ENCODE measurements at regions not wholly inside any gene's neighbourhood (a gene's known extent, or its start where the extent isn't known, plus 50 kb on each side); places are given as distances from the start of the nearest gene placed in this dataset.

- H3K27ac Mint-ChIP-seq (ENCODE audit: unreplicated experiment) = peak overlapping the region; percentile 90
- DNase-seq (ENCODE audit: low spot score) = no peak
- no peak for TF ChIP-seq CTCF (IDR thresholded peaks at IDR 0.05; ENCODE audit: unreplicated experiment)
- no peaks in the 10 kb centered on the region for H3K36me3 Mint-ChIP-seq (ENCODE audit: low read depth, unreplicated experiment)
- no peaks in the 10 kb centered on the region for H3K27me3 Mint-ChIP-seq (ENCODE audit: unreplicated experiment)
- no peaks in the 10 kb centered on the region for H3K9me3 Mint-ChIP-seq (ENCODE audit: unreplicated experiment)
- peak overlapping the region; percentile 45 for H3K4me3 Mint-ChIP-seq (ENCODE audit: unreplicated experiment)
- H3K4me1 Mint-ChIP-seq (ENCODE audit: unreplicated experiment) = peaks cover 20% of the 10 kb centered on the region
Observed at GRCh38 chr4:104593019-104593418, 98.3 kb upstream of the CXXC4 start.

- Mint-ChIP-seq H3K27ac (ENCODE audit: unreplicated experiment) (no peak overlapping the region), H3K27me3 (ENCODE audit: unreplicated experiment) (no peaks in the 10 kb centered on the region), H3K4me3 (ENCODE audit: unreplicated experiment) (no peak overlapping the region), H3K9me3 (ENCODE audit: unreplicated experiment) (no peaks in the 10 kb centered on the region), H3K36me3 (ENCODE audit: low read depth, unreplicated experiment) (no peaks in the 10 kb centered on the region), H3K4me1 (ENCODE audit: unreplicated experiment) (peaks cover 20% of the 10 kb centered on the region)
- TF ChIP-seq CTCF (IDR thresholded peaks at IDR 0.05; ENCODE audit: unreplicated experiment) = no peak
- DNase-seq (ENCODE audit: low spot score) = no peak
Observed at GRCh38 chr4:104596189-104596588, 101.5 kb upstream of the CXXC4 start.

- H3K27me3 Mint-ChIP-seq (ENCODE audit: unreplicated experiment) = no peaks in the 10 kb centered on the region
- H3K36me3 Mint-ChIP-seq (ENCODE audit: low read depth, unreplicated experiment) = no peaks in the 10 kb centered on the region
- no peak overlapping the region for H3K27ac Mint-ChIP-seq (ENCODE audit: unreplicated experiment)
- DNase-seq (ENCODE audit: low spot score) = no peak
- H3K9me3 Mint-ChIP-seq (ENCODE audit: unreplicated experiment) = no peaks in the 10 kb centered on the region
- H3K4me1 Mint-ChIP-seq (ENCODE audit: unreplicated experiment) = peaks cover 2% of the 10 kb centered on the region
- TF ChIP-seq CTCF (IDR thresholded peaks at IDR 0.05; ENCODE audit: unreplicated experiment) = no peak
- no peak overlapping the region for H3K4me3 Mint-ChIP-seq (ENCODE audit: unreplicated experiment)
Observed at GRCh38 chr4:104615496-104615895, 120.8 kb upstream of the CXXC4 start.

- no peak for TF ChIP-seq CTCF (IDR thresholded peaks at IDR 0.05; ENCODE audit: unreplicated experiment)
- H3K27ac Mint-ChIP-seq (ENCODE audit: unreplicated experiment) = no peak overlapping the region
- no peaks in the 10 kb centered on the region for H3K27me3 Mint-ChIP-seq (ENCODE audit: unreplicated experiment)
- H3K36me3 Mint-ChIP-seq (ENCODE audit: low read depth, unreplicated experiment) = no peaks in the 10 kb centered on the region
- DNase-seq (ENCODE audit: low spot score) = no peak
- no peaks in the 10 kb centered on the region for H3K9me3 Mint-ChIP-seq (ENCODE audit: unreplicated experiment)
- H3K4me3 Mint-ChIP-seq (ENCODE audit: unreplicated experiment) = no peak overlapping the region
- peaks cover 2% of the 10 kb centered on the region for H3K4me1 Mint-ChIP-seq (ENCODE audit: unreplicated experiment)
Observed at GRCh38 chr4:104615926-104616325, 121.2 kb upstream of the CXXC4 start.

GRCh38 chr4:104616401-104616820 lies 121.7 kb upstream of the CXXC4 start:
- H3K9me3 Mint-ChIP-seq (ENCODE audit: unreplicated experiment) = no peaks in the 10 kb centered on the region

More at GRCh38 chr4:104616401-104616820, 121.7 kb upstream of the CXXC4 start:
- DNase-seq (ENCODE audit: low spot score) = no peak
- H3K4me3 Mint-ChIP-seq (ENCODE audit: unreplicated experiment) = no peak overlapping the region
- H3K4me1 Mint-ChIP-seq (ENCODE audit: unreplicated experiment) = peaks cover 2% of the 10 kb centered on the region
- TF ChIP-seq CTCF (IDR thresholded peaks at IDR 0.05; ENCODE audit: unreplicated experiment) = no peak
- no peaks in the 10 kb centered on the region for H3K27me3 Mint-ChIP-seq (ENCODE audit: unreplicated experiment)
- no peaks in the 10 kb centered on the region for H3K36me3 Mint-ChIP-seq (ENCODE audit: low read depth, unreplicated experiment)
- no peak overlapping the region for H3K27ac Mint-ChIP-seq (ENCODE audit: unreplicated experiment)
